H1 (cell line): ENCODE measurements at regions not wholly inside any gene's neighbourhood (a gene's known extent, or its start where the extent isn't known, plus 50 kb on each side); places are given as distances from the start of the nearest gene placed in this dataset.

Source experiments
- CTCF ChIA-PET: fragments of 300-600 bp; sonication (Branson Sonifier 250); formaldehyde crosslinking; loops from one replicate; lab custom pipeline; 2021; ENCODE audit not compliant: partially characterized antibody; lab: Charles Lee
- POLR2A ChIA-PET: fragments of 300-600 bp; sonication (Branson Sonifier 250); formaldehyde crosslinking; loops from one replicate; lab custom pipeline; 2021; ENCODE audit warnings: inconsistent platforms; ENCODE audit not compliant: partially characterized antibody; lab: Charles Lee
- DNase-seq, 2 experiments: peaks; one replicate each; pipeline versions ENCODE4 v3.0.0 to v3.0.0-alpha.2; 2010 to 2022; ENCODE audit warnings: low spot score in 2 of 2, low read depth in 1 of 2, mixed read lengths in 1 of 2
- FAIRE-seq: peaks from 2 replicates; lab custom pipeline; 2011; peaks lifted over from hg19 to GRCh38; lab: Jason Lieb, UNC
- H2AFZ ChIP-seq: 2 replicates; pipeline ENCODE4 v1.8.1; 2012; ENCODE audit warnings: low read length, inconsistent platforms
- H2AK5ac ChIP-seq: 2 replicates; pipeline ENCODE4 v1.6.1; 2013; ENCODE audit warnings: low read depth, low read length
- H2BK120ac ChIP-seq: replicated peaks from 2 replicates; pipeline ENCODE3; 2013; ENCODE audit warnings: low read depth, low read length, inconsistent platforms
- H2BK12ac ChIP-seq: 2 replicates; pipeline ENCODE4 v1.6.1; 2013; ENCODE audit warnings: low read depth, low read length
- H2BK15ac ChIP-seq: 2 replicates; pipeline ENCODE4 v1.6.1; 2013; ENCODE audit warnings: low read length
- H2BK20ac ChIP-seq: 2 replicates; pipeline ENCODE4 v1.6.1; 2013; ENCODE audit warnings: low read length
- H2BK5ac ChIP-seq: 2 replicates; pipeline ENCODE4 v1.6.1; 2013; ENCODE audit warnings: low read depth, low read length
- H3K14ac ChIP-seq: 2 replicates; pipeline ENCODE4 v1.6.1; 2013; ENCODE audit warnings: inconsistent platforms; ENCODE audit not compliant: insufficient read length
- H3K18ac ChIP-seq: 2 replicates; pipeline ENCODE4 v1.6.1; 2013; ENCODE audit warnings: low read length; ENCODE audit errors: extremely low read depth
- H3K23ac ChIP-seq: 2 replicates; pipeline ENCODE4 v1.6.1; 2013; ENCODE audit warnings: inconsistent platforms; ENCODE audit not compliant: insufficient read length
- H3K23me2 ChIP-seq: 2 replicates; pipeline ENCODE4 v1.6.1; 2013; ENCODE audit warnings: low read depth, low read length
- H3K27ac ChIP-seq: 2 replicates; pipeline ENCODE4 v1.6.1; 2011; ENCODE audit warnings: low read depth, low read length, inconsistent platforms
- H3K27me3 ChIP-seq, 4 experiments: replicated peaks in 1 of 4; 1 replicate in 1 of 4; 2 replicates in 3 of 4; pipeline versions ENCODE4 v1.6.1 to v1.8.1; 2011 to 2013; ENCODE audit warnings: low read length in 3 of 4, mild to moderate bottlenecking in 3 of 4, inconsistent platforms in 2 of 4, mixed read lengths in 2 of 4, moderate library complexity in 1 of 4; ENCODE audit not compliant: control insufficient read depth in 3 of 4, insufficient read depth in 3 of 4; ENCODE audit errors: extremely low read depth in 1 of 4
- H3K36me3 ChIP-seq, 4 experiments: 2 replicates each; pipeline versions ENCODE4 v1.6.1 to v1.8.1; 2011 to 2013; ENCODE audit warnings: mild to moderate bottlenecking in 4 of 4, low read length in 3 of 4, moderate library complexity in 2 of 4, control low read depth in 1 of 4, inconsistent platforms in 1 of 4; ENCODE audit not compliant: insufficient read depth in 4 of 4, control insufficient read depth in 2 of 4
- H3K4ac ChIP-seq: replicated peaks from 2 replicates; pipeline ENCODE3; 2013; ENCODE audit warnings: low read length, low read depth, mixed read lengths, inconsistent platforms; ENCODE audit not compliant: insufficient read length
- H3K4me1 ChIP-seq, 4 experiments: replicated peaks in 1 of 4; 1 replicate in 1 of 4; 2 replicates in 3 of 4; pipeline versions ENCODE4 v1.6.1 to v1.8.1; 2011 to 2013; ENCODE audit warnings: low read length in 3 of 4, inconsistent platforms in 2 of 4, mixed read lengths in 1 of 4; ENCODE audit not compliant: insufficient read depth in 4 of 4, control insufficient read depth in 3 of 4
- H3K4me2 ChIP-seq, 2 experiments: 2 replicates each; pipeline versions ENCODE4 v1.6.1 to v1.8.1; 2011 to 2013; ENCODE audit warnings: low read depth in 2 of 2, low read length in 2 of 2, control low read depth in 1 of 2, inconsistent platforms in 1 of 2, mild to moderate bottlenecking in 1 of 2; ENCODE audit not compliant: insufficient read depth in 1 of 2
- H3K4me3 ChIP-seq, 4 experiments: fragments of 200-600, 300-600 bp in 1 of 4; sonication (generic), shearing (Covaris generic), sonication (Bioruptor Twin) in 1 of 4; 2 replicates each; pipeline versions ENCODE4 v1.5.1 to v1.8.1; 2011 to 2016; ENCODE audit warnings: low read length in 4 of 4, low read depth in 3 of 4, control low read depth in 2 of 4, inconsistent platforms in 2 of 4, mild to moderate bottlenecking in 2 of 4, mixed read lengths in 1 of 4, moderate library complexity in 1 of 4; ENCODE audit not compliant: insufficient read depth in 2 of 4; ENCODE audit errors: extremely low read depth in 1 of 4
- H3K56ac ChIP-seq: replicated peaks from 2 replicates; pipeline ENCODE3; 2013; ENCODE audit warnings: low read depth, mild to moderate bottlenecking, mixed read lengths, low read length, inconsistent platforms; ENCODE audit not compliant: insufficient read length
- H3K79me1 ChIP-seq: 2 replicates; pipeline ENCODE4 v1.6.1; 2013; ENCODE audit warnings: low read depth, low read length, control low read depth
- H3K79me2 ChIP-seq, 2 experiments: 2 replicates each; pipeline versions ENCODE4 v1.6.1 to v1.8.1; 2012 to 2013; ENCODE audit warnings: low read length in 2 of 2, mild to moderate bottlenecking in 2 of 2, inconsistent platforms in 1 of 2; ENCODE audit not compliant: insufficient read depth in 2 of 2, control insufficient read depth in 1 of 2
- H3K9ac ChIP-seq, 4 experiments: replicated peaks in 1 of 4; 1 replicate in 1 of 4; 2 replicates in 3 of 4; pipeline versions ENCODE4 v1.6.1 to v1.8.1; 2011 to 2013; ENCODE audit warnings: low read depth in 3 of 4, low read length in 3 of 4, control low read depth in 2 of 4, mild to moderate bottlenecking in 2 of 4, moderate library complexity in 2 of 4, inconsistent platforms in 1 of 4; ENCODE audit errors: extremely low read depth in 1 of 4
- H3K9me3 ChIP-seq, 2 experiments: 2 replicates each; pipeline versions ENCODE4 v1.6.1 to v1.8.1; 2012 to 2013; ENCODE audit warnings: mild to moderate bottlenecking in 2 of 2, moderate library complexity in 2 of 2, control low read depth in 1 of 2, inconsistent platforms in 1 of 2, low read depth in 1 of 2, low read length in 1 of 2, mixed read lengths in 1 of 2; ENCODE audit not compliant: insufficient read depth in 2 of 2
- H4K20me1 ChIP-seq, 2 experiments: replicated peaks in 1 of 2; 2 replicates each; pipeline versions ENCODE3 to v1.8.1; 2011 to 2013; ENCODE audit warnings: inconsistent platforms in 2 of 2, low read length in 2 of 2, mild to moderate bottlenecking in 1 of 2; ENCODE audit not compliant: insufficient read depth in 2 of 2, control insufficient read depth in 1 of 2
- H4K5ac ChIP-seq: 2 replicates; pipeline ENCODE4 v1.6.1; 2013; ENCODE audit warnings: low read length, low read depth, mixed read lengths, inconsistent platforms; ENCODE audit not compliant: insufficient read length
- H4K8ac ChIP-seq: 2 replicates; pipeline ENCODE4 v1.8.0; 2013; ENCODE audit warnings: mild to moderate bottlenecking, moderate library complexity, low read length, inconsistent platforms; ENCODE audit not compliant: insufficient read depth; ENCODE audit errors: extremely low read depth
- H4K91ac ChIP-seq: replicated peaks from 2 replicates; pipeline ENCODE3; 2013; ENCODE audit warnings: low read length, mixed read lengths, inconsistent platforms; ENCODE audit not compliant: insufficient read length
- ASH2L ChIP-seq: fragments of 200-600, 300-600 bp; sonication (generic); IDR thresholded peaks from one replicate; pipeline ENCODE4 v1.7.1; 2017; ENCODE audit warnings: low read length
- CHD2 ChIP-seq: IDR thresholded peaks from 2 replicates; pipeline ENCODE4 v1.6.1; 2012; ENCODE audit warnings: low read length, improper control_type of control experiment
- E2F6 ChIP-seq: IDR thresholded peaks from 2 replicates; pipeline ENCODE4 v1.6.1; 2012; ENCODE audit warnings: inconsistent platforms
- EZH2 ChIP-seq: fragments of 200-600 bp; sonication (generic); IDR thresholded peaks from 2 replicates; pipeline ENCODE4 v1.7.1; 2012; ENCODE audit warnings: low read depth, mild to moderate bottlenecking, moderate library complexity, low read length, inconsistent platforms; ENCODE audit not compliant: severe bottlenecking
- HDAC6 ChIP-seq: IDR thresholded peaks from one replicate; pipeline ENCODE4 v1.7.1; 2012; ENCODE audit warnings: low read depth, mild to moderate bottlenecking, inconsistent platforms, low read length, moderate library complexity
- JUN ChIP-seq: IDR thresholded peaks from 2 replicates; pipeline ENCODE4 v1.6.1; 2011; ENCODE audit warnings: low read depth, mild to moderate bottlenecking, improper control_type of control experiment, low read length
- KDM4A ChIP-seq: IDR thresholded peaks from one replicate; pipeline ENCODE4 v1.7.1; 2012; ENCODE audit warnings: low read depth, mild to moderate bottlenecking, moderate library complexity, low read length, inconsistent platforms; ENCODE audit not compliant: severe bottlenecking
- POLR2A ChIP-seq, 2 experiments: IDR thresholded peaks; 1 replicate in 1 of 2; 2 replicates in 1 of 2; pipeline ENCODE4 v1.6.1; 2011; ENCODE audit warnings: low read depth in 2 of 2, low read length in 2 of 2, mild to moderate bottlenecking in 2 of 2; ENCODE audit errors: control extremely low read depth in 1 of 2
- RAD21 ChIP-seq, 2 experiments: IDR thresholded peaks in 1 of 2; conservative IDR thresholded peaks in 1 of 2; 2 replicates each; pipeline ENCODE4 v1.6.1; 2011; ENCODE audit warnings: low read depth in 2 of 2, low read length in 2 of 2, improper control_type of control experiment in 1 of 2, inconsistent platforms in 1 of 2, mild to moderate bottlenecking in 1 of 2, moderate library complexity in 1 of 2
- SP4 ChIP-seq: IDR thresholded peaks from 2 replicates; pipeline ENCODE4 v1.6.1; 2012; ENCODE audit warnings: low read length, inconsistent platforms
- TAF7 ChIP-seq: optimal IDR thresholded peaks from 2 replicates; pipeline ENCODE3; 2011; ENCODE audit warnings: low read depth, mild to moderate bottlenecking, inconsistent platforms, low read length, moderate library complexity, borderline replicate concordance
- WGBS, 2 experiments: shearing (Covaris generic) in 1 of 2; methylation state at CpG; one replicate each; pipeline versions ENCODE4 v1.1.6 to v1.1.7; 2013 to 2015; ENCODE audit warnings: low lambda C conversion rate in 2 of 2, mixed read lengths in 2 of 2, inconsistent platforms in 1 of 2, low coverage in 1 of 2, missing lambda C conversion rate in 1 of 2; ENCODE audit not compliant: insufficient replicate concordance in 2 of 2, insufficient coverage in 1 of 2, insufficient read length in 1 of 2; ENCODE audit errors: extremely low coverage in 1 of 2, missing lambda C conversion rate in 1 of 2; 5-methylcytosine and 5-hydroxymethylcytosine counted together
- TF ChIP-seq, protein P1 (sequence below): IDR thresholded peaks from 2 replicates; pipeline ENCODE4 v1.6.1; 2011; ENCODE audit warnings: low read depth, mild to moderate bottlenecking, low read length; ENCODE audit not compliant: insufficient read depth
- TF ChIP-seq, protein P2 (sequence below): IDR thresholded peaks from 2 replicates; pipeline ENCODE4 v1.6.1; 2012; ENCODE audit warnings: inconsistent platforms

DNA sequence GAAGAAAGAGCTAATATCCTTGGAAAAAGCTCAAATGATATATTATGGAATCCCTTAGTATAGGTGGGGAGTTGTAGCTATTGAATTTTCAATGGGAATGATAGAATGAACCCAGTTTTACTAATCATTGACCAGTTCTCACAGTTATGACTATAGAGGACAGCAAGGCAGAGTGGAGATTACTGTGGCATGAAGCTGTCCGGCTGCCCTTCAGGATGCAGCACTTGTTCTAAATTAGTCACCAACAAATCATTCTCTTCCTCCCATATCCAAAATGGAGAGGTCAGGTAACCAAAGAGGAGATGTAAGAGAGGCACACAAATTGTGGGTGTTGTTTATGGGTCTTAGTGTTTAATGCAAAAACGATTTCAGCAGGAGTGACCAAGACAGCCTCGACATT, 1490.0 kb upstream of the MIR17HG start:
- no peaks in the 10 kb centered on the region for H4K20me1 ChIP-seq
- no peaks in the 10 kb centered on the region for H3K36me3 ChIP-seq
- no peaks in the 10 kb centered on the region for H3K79me1 ChIP-seq
- no peak overlapping the region for H2BK15ac ChIP-seq
- no peak for FAIRE-seq
- no peak overlapping the region for H2BK12ac ChIP-seq
- H2BK120ac ChIP-seq = no peak overlapping the region
- ChIA-PET POLR2A (no interaction called here), CTCF (interaction anchor here (0.7 to 1.1 kb wide), 2 partner anchors 14 to 17 kb away, joined by 3 read pairs; no protein-coding TSS in a partner anchor)
- H3K23ac ChIP-seq = no peak overlapping the region
- WGBS, 2 experiments = 94% methylated on average over 3 of the region's 3 CpGs; no CpG with 5 or more reads in 1 of the 2 experiments
- H2BK20ac ChIP-seq = no peak overlapping the region
- H3K9me3 ChIP-seq = no peaks in the 10 kb centered on the region
- no peak overlapping the region for H2AK5ac ChIP-seq
- no peak overlapping the region for H3K18ac ChIP-seq
- no peak overlapping the region for H4K91ac ChIP-seq
- H3K27me3 ChIP-seq = no peaks in the 10 kb centered on the region
- no peak overlapping the region for H4K8ac ChIP-seq
- H3K4me2 ChIP-seq = no peak overlapping the region
- H3K4me1 ChIP-seq = no peaks in the 10 kb centered on the region
- H2AFZ ChIP-seq = no peak overlapping the region
- no peak overlapping the region for H3K9ac ChIP-seq
- H3K4ac ChIP-seq = no peak overlapping the region
- H3K23me2 ChIP-seq = no peaks in the 10 kb centered on the region
- no peak overlapping the region for H3K14ac ChIP-seq
- TF ChIP-seq CHD2 = no peak
- no peak for TF ChIP-seq HDAC6
- TF ChIP-seq POLR2A (IDR thresholded peaks at IDR 0.05; ENCODE audit: control extremely low read depth in 1 of 2, low read depth in 2 of 2, low read length in 2 of 2) = no peak
- TF ChIP-seq EZH2 = no peak
- TF ChIP-seq JUN = no peak
- no peak for TF ChIP-seq TAF7
- TF ChIP-seq ASH2L = no peak
- TF ChIP-seq, protein P1, sequence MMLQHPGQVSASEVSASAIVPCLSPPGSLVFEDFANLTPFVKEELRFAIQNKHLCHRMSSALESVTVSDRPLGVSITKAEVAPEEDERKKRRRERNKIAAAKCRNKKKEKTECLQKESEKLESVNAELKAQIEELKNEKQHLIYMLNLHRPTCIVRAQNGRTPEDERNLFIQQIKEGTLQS = no peak
- no peak for TF ChIP-seq E2F6
- no peak for TF ChIP-seq SP4
- no peak for TF ChIP-seq RAD21 (IDR thresholded peaks at IDR 0.05 in 1 of 2, conservative IDR thresholded peaks at IDR 0.05 in 1 of 2; ENCODE audit: low read depth in 2 of 2, low read length in 2 of 2)
- no peak for TF ChIP-seq KDM4A
- TF ChIP-seq, protein P2, sequence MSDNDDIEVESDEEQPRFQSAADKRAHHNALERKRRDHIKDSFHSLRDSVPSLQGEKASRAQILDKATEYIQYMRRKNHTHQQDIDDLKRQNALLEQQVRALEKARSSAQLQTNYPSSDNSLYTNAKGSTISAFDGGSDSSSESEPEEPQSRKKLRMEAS = no peak
- DNase-seq = no peak
- H2BK5ac ChIP-seq = no peak overlapping the region
- no peak overlapping the region for H3K4me3 ChIP-seq
- no peaks in the 10 kb centered on the region for H3K79me2 ChIP-seq
- H3K27ac ChIP-seq = no peak overlapping the region
- H4K5ac ChIP-seq = no peak overlapping the region
- H3K56ac ChIP-seq = no peak overlapping the region
